GM12873 (cell line): ENCODE measurements at regions not wholly inside any gene's neighbourhood (a gene's known extent, or its start where the extent isn't known, plus 50 kb on each side); places are given as distances from the start of the nearest gene placed in this dataset.

Experiments
- TF ChIP-seq, protein P1 (sequence below): IDR thresholded peaks from 2 replicates; pipeline ENCODE4 v1.5.1; 2012; ENCODE audit warnings: low read depth, mild to moderate bottlenecking, moderate library complexity, low read length, control low read depth; ENCODE audit not compliant: insufficient read depth; ENCODE audit errors: missing control alignments

- TF ChIP-seq, protein P1, sequence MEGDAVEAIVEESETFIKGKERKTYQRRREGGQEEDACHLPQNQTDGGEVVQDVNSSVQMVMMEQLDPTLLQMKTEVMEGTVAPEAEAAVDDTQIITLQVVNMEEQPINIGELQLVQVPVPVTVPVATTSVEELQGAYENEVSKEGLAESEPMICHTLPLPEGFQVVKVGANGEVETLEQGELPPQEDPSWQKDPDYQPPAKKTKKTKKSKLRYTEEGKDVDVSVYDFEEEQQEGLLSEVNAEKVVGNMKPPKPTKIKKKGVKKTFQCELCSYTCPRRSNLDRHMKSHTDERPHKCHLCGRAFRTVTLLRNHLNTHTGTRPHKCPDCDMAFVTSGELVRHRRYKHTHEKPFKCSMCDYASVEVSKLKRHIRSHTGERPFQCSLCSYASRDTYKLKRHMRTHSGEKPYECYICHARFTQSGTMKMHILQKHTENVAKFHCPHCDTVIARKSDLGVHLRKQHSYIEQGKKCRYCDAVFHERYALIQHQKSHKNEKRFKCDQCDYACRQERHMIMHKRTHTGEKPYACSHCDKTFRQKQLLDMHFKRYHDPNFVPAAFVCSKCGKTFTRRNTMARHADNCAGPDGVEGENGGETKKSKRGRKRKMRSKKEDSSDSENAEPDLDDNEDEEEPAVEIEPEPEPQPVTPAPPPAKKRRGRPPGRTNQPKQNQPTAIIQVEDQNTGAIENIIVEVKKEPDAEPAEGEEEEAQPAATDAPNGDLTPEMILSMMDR: no peak
Observed at GRCh38 chr12:46903058-46903457, 77.3 kb upstream of the SLC38A4 start.

DNA sequence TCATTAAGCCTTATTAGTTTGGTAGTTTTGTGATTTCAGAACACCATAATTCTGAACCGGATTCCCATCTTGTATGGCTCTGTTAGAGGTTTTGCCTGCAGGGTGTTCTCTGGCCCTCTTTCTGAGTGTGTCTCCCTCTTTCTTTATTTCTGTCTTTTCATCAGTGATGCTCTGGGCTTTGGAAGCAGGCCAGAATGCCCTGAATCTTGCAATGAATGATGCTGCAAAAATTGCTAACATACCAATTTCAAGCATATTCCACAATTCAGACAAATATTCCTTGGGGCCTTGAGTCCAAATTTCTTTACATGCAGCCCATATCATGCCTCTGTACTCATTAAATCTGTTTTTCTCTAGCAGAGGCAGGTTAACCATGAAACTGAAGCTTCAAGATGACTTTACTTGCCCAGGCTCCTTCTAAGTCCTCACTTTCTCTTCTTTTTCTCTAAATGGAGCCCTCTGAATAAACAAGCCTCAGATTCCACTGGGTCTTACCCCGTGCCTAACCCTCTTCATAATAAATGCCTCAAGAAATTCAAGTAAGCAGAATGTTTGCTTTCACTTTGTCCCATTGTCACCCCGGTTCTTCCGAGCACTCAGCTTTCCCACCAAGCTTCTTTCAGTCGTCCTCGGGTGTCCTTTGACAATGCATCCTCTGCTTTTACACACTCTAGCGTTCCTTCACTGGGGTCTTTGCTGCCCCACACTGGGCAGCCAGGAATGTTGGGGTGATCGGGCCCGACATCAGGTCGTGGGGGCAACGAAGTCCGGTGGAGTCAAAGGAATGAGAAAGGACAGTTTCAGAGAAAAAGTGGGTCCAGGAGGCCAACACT, 78.8 kb upstream of the SLC38A4 start:
- TF ChIP-seq, protein P1: no peak

DNA sequence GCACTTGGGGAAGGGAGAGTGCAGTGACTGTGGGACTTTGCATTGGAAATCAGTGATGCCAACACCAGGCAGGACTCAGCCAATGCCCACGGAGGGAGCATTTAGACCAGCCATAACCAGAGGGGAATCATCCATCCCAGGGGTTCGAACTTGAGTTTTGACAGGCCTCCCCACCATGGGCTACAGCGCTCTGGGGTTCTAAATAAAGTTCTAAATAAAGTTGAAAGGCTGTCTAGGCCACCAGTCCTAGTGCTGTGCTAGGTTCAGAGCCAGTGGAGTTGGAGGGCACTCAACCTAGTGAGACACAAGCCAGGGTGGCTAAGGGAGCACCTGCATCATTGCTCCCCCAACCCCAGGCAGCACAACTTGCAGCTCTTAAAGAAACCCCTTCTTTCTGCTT, 82.0 kb upstream of the SLC38A4 start:
- TF ChIP-seq, protein P1: no peak

DNA sequence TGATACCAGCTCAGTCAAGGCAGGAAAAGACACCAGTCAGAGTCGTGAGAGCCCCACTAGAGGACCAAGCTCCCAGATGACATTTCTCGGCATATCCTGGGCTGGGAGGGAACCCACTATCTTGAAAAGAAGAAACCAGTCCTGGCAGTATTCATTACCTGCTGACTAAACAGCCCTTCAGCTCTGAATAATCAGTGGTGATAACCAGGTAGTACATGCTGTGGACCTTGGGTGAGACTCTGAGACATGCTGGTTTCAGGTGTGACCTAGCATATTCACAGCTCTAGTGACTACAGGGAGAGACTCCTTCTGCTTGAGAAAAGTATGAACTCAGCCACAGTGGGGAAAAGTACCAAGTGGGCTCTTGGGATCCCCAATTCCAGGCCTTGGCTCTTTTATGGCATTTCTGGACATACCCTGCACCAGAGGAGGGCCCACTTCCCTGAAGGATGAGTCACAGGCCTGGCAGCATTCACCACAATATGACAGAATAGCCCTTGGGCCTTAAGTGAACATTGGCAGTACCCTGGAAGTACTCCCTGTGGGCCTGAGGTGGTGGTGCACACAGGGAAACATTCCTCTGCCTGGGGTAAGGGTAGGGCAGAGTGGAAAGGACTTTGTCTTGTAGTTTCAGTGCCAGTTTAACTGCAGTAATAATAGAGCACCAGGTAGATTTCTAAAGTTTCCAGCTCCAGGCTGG, 82.6 kb upstream of the SLC38A4 start:
- TF ChIP-seq, protein P1: no peak

DNA sequence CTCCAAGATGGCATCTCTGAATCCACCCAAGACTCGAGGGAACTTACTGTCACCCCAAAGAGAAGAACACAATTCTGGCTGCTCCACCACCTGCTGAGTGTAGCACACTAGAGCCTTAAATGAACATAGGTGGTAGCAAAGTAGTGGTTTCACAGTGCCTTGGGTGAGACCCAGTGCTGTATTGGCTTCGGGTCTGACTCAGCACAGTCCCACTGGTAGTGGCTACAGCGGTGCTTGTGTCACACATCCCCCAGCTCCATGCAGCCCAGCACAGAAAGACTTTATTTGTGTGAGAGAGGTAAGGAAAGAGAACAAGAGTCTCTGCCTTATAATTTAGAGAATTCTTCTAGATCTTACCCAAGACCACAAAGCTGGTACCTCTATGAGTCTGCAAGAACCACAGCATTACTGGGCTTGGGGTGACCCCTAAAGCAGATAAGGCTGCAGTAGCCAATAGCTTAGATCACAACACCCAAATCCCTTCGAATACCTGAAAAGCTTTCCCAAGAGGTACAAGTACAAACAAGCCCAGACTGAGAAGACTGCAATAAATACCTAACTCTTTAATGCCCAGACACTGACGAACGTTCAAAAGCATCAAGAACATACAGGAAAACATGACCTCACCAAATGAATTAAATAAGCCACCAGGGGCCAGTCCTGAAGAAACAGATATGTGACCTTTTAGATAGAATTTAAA, 83.3 kb upstream of the SLC38A4 start:
- TF ChIP-seq, protein P1: no peak

GRCh38 chr12:46910830-46911229, 85.0 kb upstream of the SLC38A4 start:
- TF ChIP-seq, protein P1: no peak

GRCh38 chr12:46914336-46914735, 88.5 kb upstream of the SLC38A4 start:
- TF ChIP-seq, protein P1: no peak
